DOHH2 (cell line): ENCODE measurements at regions not wholly inside any gene's neighbourhood (a gene's known extent, or its start where the extent isn't known, plus 50 kb on each side); places are given as distances from the start of the nearest gene placed in this dataset.

ENCODE experiments used
- H3F3A ChIP-seq: fragments of 200-600 bp; sonication (generic), shearing (Covaris generic); 2 replicates; pipeline ENCODE4 v1.6.0; 2016; ENCODE audit warnings: antibody characterized with exemption, mild to moderate bottlenecking; ENCODE audit not compliant: control insufficient read depth, insufficient read depth
- H3K27ac ChIP-seq: fragments of 200-600 bp; sonication (generic); 2 replicates; pipeline ENCODE4 v1.5.1; 2014; ENCODE audit warnings: low read depth, mild to moderate bottlenecking, low read length, moderate library complexity
- H3K27me3 ChIP-seq: fragments of 200-600 bp; sonication (generic); 2 replicates; pipeline ENCODE4 v1.6.1; 2014; ENCODE audit warnings: mild to moderate bottlenecking, low read length, mixed read lengths; ENCODE audit not compliant: control insufficient read depth
- H3K36me3 ChIP-seq: fragments of 200-600 bp; sonication (generic); 2 replicates; pipeline ENCODE4 v1.6.1; 2014; ENCODE audit warnings: mild to moderate bottlenecking, low read length, moderate library complexity, mixed read lengths; ENCODE audit not compliant: control insufficient read depth
- H3K4me1 ChIP-seq: fragments of 200-600 bp; sonication (generic); 2 replicates; pipeline ENCODE4 v1.6.1; 2014; ENCODE audit warnings: mild to moderate bottlenecking, low read length, mixed read lengths; ENCODE audit not compliant: control insufficient read depth
- H3K4me2 ChIP-seq: fragments of 200-600 bp; sonication (generic); 2 replicates; pipeline ENCODE4 v1.6.0; 2014; ENCODE audit warnings: mild to moderate bottlenecking, low read length, moderate library complexity
- H3K4me3 ChIP-seq: fragments of 200-600 bp; sonication (generic); 2 replicates; pipeline ENCODE4 v1.5.1; 2014; ENCODE audit warnings: mild to moderate bottlenecking, low read length, mixed read lengths
- H3K79me2 ChIP-seq: fragments of 200-600 bp; sonication (generic); 2 replicates; pipeline ENCODE4 v1.6.1; 2014; ENCODE audit warnings: mild to moderate bottlenecking, low read length, mixed read lengths; ENCODE audit not compliant: control insufficient read depth
- H3K9me2 ChIP-seq: fragments of 200-600 bp; sonication (generic); replicated peaks from 2 replicates; pipeline ENCODE4 v1.6.1; 2014; ENCODE audit warnings: mild to moderate bottlenecking, low read length, mixed read lengths; ENCODE audit not compliant: control insufficient read depth
- H3K9me3 ChIP-seq: fragments of 200-600 bp; sonication (generic); 2 replicates; pipeline ENCODE4 v1.6.1; 2014; ENCODE audit warnings: antibody characterized with exemption, low read length, mixed read lengths; ENCODE audit not compliant: control insufficient read depth, insufficient read depth
- H4K20me1 ChIP-seq: fragments of 200-600 bp; sonication (generic); 2 replicates; pipeline ENCODE4 v1.6.0; 2014; ENCODE audit warnings: low read depth, mild to moderate bottlenecking, antibody characterized with exemption, low read length, moderate library complexity; ENCODE audit not compliant: control insufficient read depth, insufficient read depth
- CTCF ChIP-seq: fragments of 200-600 bp; sonication (generic); IDR thresholded peaks from one replicate; pipeline ENCODE4 v1.5.1; 2014; ENCODE audit warnings: antibody characterized with exemption, mild to moderate bottlenecking, low read depth, low read length; ENCODE audit not compliant: poor library complexity, severe bottlenecking
- EZH2phosphoT487 ChIP-seq: fragments of 200-600 bp; sonication (generic); IDR thresholded peaks from 2 replicates; pipeline ENCODE4 v1.6.1; 2017; ENCODE audit warnings: borderline replicate concordance, mild to moderate bottlenecking, antibody characterized with exemption, low read length, moderate library complexity, mixed read lengths

GRCh38 chr10:43871545-43871944, 222.9 kb upstream of the ZNF32 start:
- no peak overlapping the region for H3K4me3 ChIP-seq
- no peaks in the 10 kb centered on the region for H4K20me1 ChIP-seq
- H3K27ac ChIP-seq, result no peak overlapping the region
- H3K9me3 ChIP-seq, result no peaks in the 10 kb centered on the region
- H3K4me1 ChIP-seq, result no peaks in the 10 kb centered on the region
- H3K27me3 ChIP-seq, result no peaks in the 10 kb centered on the region
- H3F3A ChIP-seq, result no peaks in the 10 kb centered on the region
- H3K79me2 ChIP-seq, result no peaks in the 10 kb centered on the region
- H3K4me2 ChIP-seq, result no peak overlapping the region
- no peaks in the 10 kb centered on the region for H3K9me2 ChIP-seq
- no peaks in the 10 kb centered on the region for H3K36me3 ChIP-seq
- TF ChIP-seq CTCF (no peak), EZH2phosphoT487 (no peak)

- H3K4me1 ChIP-seq, result no peaks in the 10 kb centered on the region
- H3K27me3 ChIP-seq, result no peaks in the 10 kb centered on the region
- H3K4me3 ChIP-seq, result no peak overlapping the region
- H3K27ac ChIP-seq, result no peak overlapping the region
- TF ChIP-seq CTCF, result no peak
- no peak for TF ChIP-seq EZH2phosphoT487
- no peaks in the 10 kb centered on the region for H3F3A ChIP-seq
- H3K9me3 ChIP-seq, result no peaks in the 10 kb centered on the region
- H3K9me2 ChIP-seq, result no peaks in the 10 kb centered on the region
- no peaks in the 10 kb centered on the region for H3K79me2 ChIP-seq
- no peak overlapping the region for H3K4me2 ChIP-seq
- no peaks in the 10 kb centered on the region for H3K36me3 ChIP-seq
- no peaks in the 10 kb centered on the region for H4K20me1 ChIP-seq
Observed at GRCh38 chr10:43870968-43871439, 222.3 kb upstream of the ZNF32 start.

- no peaks in the 10 kb centered on the region for H3K9me3 ChIP-seq
- no peak overlapping the region for H3K27ac ChIP-seq
- H3K27me3 ChIP-seq, result no peaks in the 10 kb centered on the region
- TF ChIP-seq EZH2phosphoT487 (no peak), CTCF (no peak)
- H3K9me2 ChIP-seq, result no peaks in the 10 kb centered on the region
- H4K20me1 ChIP-seq, result no peaks in the 10 kb centered on the region
- no peaks in the 10 kb centered on the region for H3F3A ChIP-seq
- no peaks in the 10 kb centered on the region for H3K4me1 ChIP-seq
- H3K4me2 ChIP-seq, result no peak overlapping the region
- no peaks in the 10 kb centered on the region for H3K36me3 ChIP-seq
- no peaks in the 10 kb centered on the region for H3K79me2 ChIP-seq
- H3K4me3 ChIP-seq, result no peak overlapping the region
Observed at GRCh38 chr10:43869669-43870322, 221.1 kb upstream of the ZNF32 start.
